ENCODE measurements at regions not wholly inside any gene's neighbourhood (a gene's known extent, or its start where the extent isn't known, plus 50 kb on each side); places are given as distances from the start of the nearest gene placed in this dataset.

- ChIA-PET CTCF (interaction anchor here (1.0 kb wide), 1 partner anchor 45 kb away, joined by 3 read pairs; no protein-coding TSS in a partner anchor), POLR2A (ENCODE audit: unreplicated experiment) (no interaction called here)
- Histone ChIP-seq H3K9me1 (ENCODE audit: insufficient read depth, low read length) (no peaks in the 10 kb centered on the region), H3K36me3 (ENCODE audit: control insufficient read depth, insufficient read depth, low read length) (no peaks in the 10 kb centered on the region), H3K23ac (ENCODE audit: low read depth, low read length) (no peak overlapping the region), H4K20me1 (ENCODE audit: insufficient read depth, low read length) (no peaks in the 10 kb centered on the region), H2AK5ac (ENCODE audit: low read depth, low read length) (no peak overlapping the region), H2BK120ac (ENCODE audit: low read depth, low read length) (no peak overlapping the region), H2AFZ (replicated peaks; ENCODE audit: low read length, poor library complexity) (no peak overlapping the region), H4K8ac (ENCODE audit: low read depth in 2 of 2, low read length in 2 of 2) (no peak overlapping the region), H3K9me3 (ENCODE audit: control insufficient read depth, insufficient read depth, low read length) (no peaks in the 10 kb centered on the region), H3K4ac (ENCODE audit: low read depth, low read length) (no peak overlapping the region), H3K14ac (replicated peaks; ENCODE audit: low read depth, low read length) (no peak overlapping the region), H3K18ac (ENCODE audit: low read depth, low read length) (no peak overlapping the region), H4K5ac (ENCODE audit: low read depth, low read length) (no peak overlapping the region), H3K79me1 (ENCODE audit: low read depth in 1 of 2, low read length in 2 of 2) (no peaks in the 10 kb centered on the region), H2BK15ac (ENCODE audit: low read depth, low read length) (no peak overlapping the region), H3K4me1 (ENCODE audit: control insufficient read depth, insufficient read depth, low read length) (no peaks in the 10 kb centered on the region), H3K9ac (ENCODE audit: low read depth, low read length) (no peak overlapping the region), H4K91ac (ENCODE audit: insufficient read depth, low read depth, low read length) (no peak overlapping the region), H3K56ac (ENCODE audit: extremely low read depth, insufficient read depth, low read length) (no peak overlapping the region), H2BK20ac (ENCODE audit: low read depth, low read length) (no peak overlapping the region), H3K27me3 (ENCODE audit: control insufficient read depth, insufficient read depth, low read length) (peaks cover 12% of the 10 kb centered on the region), H3K4me3 (ENCODE audit: insufficient read depth, low read depth, low read length) (no peak overlapping the region), H3K27ac (ENCODE audit: insufficient read depth, low read length) (no peak overlapping the region), H2AK9ac (replicated peaks; ENCODE audit: low read depth, low read length, poor library complexity) (no peak overlapping the region), H3K4me2 (ENCODE audit: low read depth, low read length) (no peak overlapping the region), H2BK5ac (ENCODE audit: low read depth, low read length, poor library complexity, severe bottlenecking) (no peak overlapping the region)
- 80% methylated on average over 1 of the region's 5 CpGs; no CpG with 5 or more reads in 1 of the 2 experiments for WGBS, 2 experiments (ENCODE audit: extremely low coverage in 2 of 2, insufficient read length in 1 of 2)
- dilution Hi-C loops (cut with HindIII; ENCODE audit: low sequenced_read_pairs, unreplicated experiment) = no loop called here
- in situ Hi-C loops (cut with MboI; ENCODE audit: low sequenced_read_pairs) = no loop called here
- TF ChIP-seq MAZ (IDR thresholded peaks at IDR 0.05; ENCODE audit: borderline replicate concordance, low read depth, low read length) (no peak), BHLHE40 (IDR thresholded peaks at IDR 0.05; ENCODE audit: low read depth, low read length) (no peak), RCOR1 (IDR thresholded peaks at IDR 0.05; ENCODE audit: insufficient replicate concordance, low read length) (no peak), ELK1 (IDR thresholded peaks at IDR 0.05; ENCODE audit: borderline replicate concordance, low read depth, low read length) (no peak), USF2 (IDR thresholded peaks at IDR 0.05; ENCODE audit: low read depth, low read length) (no peak), FOS (IDR thresholded peaks at IDR 0.05; ENCODE audit: low read depth, low read length) (no peak), MXI1 (IDR thresholded peaks at IDR 0.05; ENCODE audit: borderline replicate concordance, low read depth, low read length) (no peak), SMC3 (IDR thresholded peaks at IDR 0.05; ENCODE audit: low read depth, low read length) (no peak), CTCF (conservative IDR thresholded peaks at IDR 0.05; ENCODE audit: low read depth, low read length) (no peak), NFE2L2 (IDR thresholded peaks at IDR 0.05; ENCODE audit: low read depth, low read length) (no peak), CHD1 (IDR thresholded peaks at IDR 0.05; ENCODE audit: low read depth, low read length) (no peak), CEBPB (IDR thresholded peaks at IDR 0.05; ENCODE audit: low read depth, low read length) (no peak), POLR2A (IDR thresholded peaks at IDR 0.05; ENCODE audit: low read depth, low read length) (no peak), RFX5 (IDR thresholded peaks at IDR 0.05; ENCODE audit: low read depth, low read length) (no peak), RAD21 (IDR thresholded peaks at IDR 0.05; ENCODE audit: low read length) (no peak), MAFK (IDR thresholded peaks at IDR 0.05; ENCODE audit: low read depth, low read length) (no peak)
- intact Hi-C loops (cut with micrococcal nuclease) = no loop called here
- BruUV-seq (replicated peaks) = no TSS peak
- DNase-seq (no peak), ATAC-seq (ENCODE audit: low read depth) (no peak)
Measured at GRCh38 chr1:114238053-114238452, 84.4 kb upstream of the SYT6 start.

Measured in IMR-90 (cell line).